ENCODE measurements at regions not wholly inside any gene's neighbourhood (a gene's known extent, or its start where the extent isn't known, plus 50 kb on each side); places are given as distances from the start of the nearest gene placed in this dataset.

GRCh38 chr10:114732931-114733330 lies 74.9 kb upstream of the ABLIM1 start:
- DNase-seq (ENCODE audit: low read depth in 1 of 2, low spot score in 2 of 2) = no peak
- TF ChIP-seq ATF2 (IDR thresholded peaks at IDR 0.05; ENCODE audit: low read length) (no peak), RAD21 (IDR thresholded peaks at IDR 0.05 in 1 of 2, conservative IDR thresholded peaks at IDR 0.05 in 1 of 2; ENCODE audit: low read depth in 2 of 2, low read length in 2 of 2) (no peak), JUN (IDR thresholded peaks at IDR 0.05; ENCODE audit: low read depth, low read length) (no peak), EZH2 (IDR thresholded peaks at IDR 0.05; ENCODE audit: low read depth, low read length, severe bottlenecking) (no peak), CTBP2 (IDR thresholded peaks at IDR 0.05; ENCODE audit: borderline replicate concordance, insufficient read depth, insufficient read length, low read length) (no peak), CHD1 (IDR thresholded peaks at IDR 0.05; ENCODE audit: low read depth, low read length) (no peak), ATF3 (IDR thresholded peaks at IDR 0.05; ENCODE audit: insufficient read depth, low read depth, low read length) (no peak), CBX8 (IDR thresholded peaks at IDR 0.05; ENCODE audit: borderline replicate concordance, low read depth, low read length) (no peak), CTCF (IDR thresholded peaks at IDR 0.05; ENCODE audit: control extremely low read depth in 1 of 3, insufficient read depth in 1 of 3, low read depth in 1 of 3, low read length in 3 of 3) (no peak)

More at GRCh38 chr10:114732931-114733330, 74.9 kb upstream of the ABLIM1 start:
- ChIA-PET CTCF (ENCODE audit: partially characterized antibody) (interaction anchor here (1.4 kb wide), 1 partner anchor 38 kb away, joined by 4 read pairs; no protein-coding TSS in a partner anchor), POLR2A (ENCODE audit: partially characterized antibody) (no interaction called here)
- Histone ChIP-seq H4K20me1 (replicated peaks in 1 of 2; ENCODE audit: control insufficient read depth in 1 of 2, insufficient read depth in 2 of 2, low read length in 2 of 2) (no peaks in the 10 kb centered on the region), H3K9ac (replicated peaks in 1 of 4; ENCODE audit: extremely low read depth in 1 of 4, low read depth in 3 of 4, low read length in 3 of 4) (no peak overlapping the region), H3K36me3 (ENCODE audit: control insufficient read depth in 2 of 4, insufficient read depth in 4 of 4, low read length in 3 of 4) (no peaks in the 10 kb centered on the region), H4K91ac (replicated peaks; ENCODE audit: insufficient read length, low read length) (no peak overlapping the region), H3K14ac (ENCODE audit: insufficient read length) (no peak overlapping the region), H2BK12ac (ENCODE audit: low read depth, low read length) (no peak overlapping the region), H3K27me3 (replicated peaks in 1 of 4; ENCODE audit: control insufficient read depth in 3 of 4, extremely low read depth in 1 of 4, insufficient read depth in 3 of 4, low read length in 3 of 4) (no peaks in the 10 kb centered on the region), H2AFZ (ENCODE audit: low read length) (no peak overlapping the region), H3K27ac (ENCODE audit: low read depth, low read length) (no peak overlapping the region), H3K18ac (ENCODE audit: extremely low read depth, low read length) (no peak overlapping the region), H2BK120ac (replicated peaks; ENCODE audit: low read depth, low read length) (no peak overlapping the region), H3K4me1 (replicated peaks in 1 of 4; ENCODE audit: control insufficient read depth in 3 of 4, insufficient read depth in 4 of 4, low read length in 3 of 4) (no peaks in the 10 kb centered on the region), H2BK20ac (ENCODE audit: low read length) (no peak overlapping the region), H3K56ac (replicated peaks; ENCODE audit: insufficient read length, low read depth, low read length) (no peak overlapping the region), H2BK15ac (ENCODE audit: low read length) (no peak overlapping the region), H2BK5ac (ENCODE audit: low read depth, low read length) (no peak overlapping the region), H3K79me1 (ENCODE audit: low read depth, low read length) (no peaks in the 10 kb centered on the region), H3K79me2 (ENCODE audit: control insufficient read depth in 1 of 2, insufficient read depth in 2 of 2, low read length in 2 of 2) (no peaks in the 10 kb centered on the region), H3K4ac (replicated peaks; ENCODE audit: insufficient read length, low read depth, low read length) (no peak overlapping the region), H3K9me3 (ENCODE audit: insufficient read depth in 2 of 2, low read depth in 1 of 2, low read length in 1 of 2) (no peaks in the 10 kb centered on the region), H3K4me2 (ENCODE audit: insufficient read depth in 1 of 2, low read depth in 2 of 2, low read length in 2 of 2) (no peak overlapping the region), H3K23ac (ENCODE audit: insufficient read length) (no peak overlapping the region), H4K5ac (ENCODE audit: insufficient read length, low read depth, low read length) (no peak overlapping the region), H2AK5ac (ENCODE audit: low read depth, low read length) (no peak overlapping the region), H3K23me2 (ENCODE audit: low read depth, low read length) (no peaks in the 10 kb centered on the region), H4K8ac (ENCODE audit: extremely low read depth, insufficient read depth, low read length) (no peak overlapping the region), H3K4me3 (ENCODE audit: extremely low read depth in 1 of 4, insufficient read depth in 2 of 4, low read depth in 3 of 4, low read length in 4 of 4) (no peak overlapping the region)
- WGBS, 2 experiments (ENCODE audit: extremely low coverage in 1 of 2, insufficient coverage in 1 of 2, insufficient read length in 1 of 2, insufficient replicate concordance in 2 of 2, low coverage in 1 of 2, low lambda C conversion rate in 2 of 2, missing lambda C conversion rate in 1 of 2) = 100% methylated on average over 1 of the region's 1 CpG; no CpG with 5 or more reads in 1 of the 2 experiments
- no peak for FAIRE-seq
